Stomach (tissue), 4 donors: ENCODE measurements at regions not wholly inside any gene's neighbourhood (a gene's known extent, or its start where the extent isn't known, plus 50 kb on each side); places are given as distances from the start of the nearest gene placed in this dataset.

Experiments used
- CTCF ChIP-seq, 7 experiments: fragments of 450-650 bp in 4 of 7; fragments of 200-600 bp in 3 of 7; sonication (generic) in 3 of 7; IDR thresholded peaks; one replicate each; pipeline ENCODE4 v1.5.1; 2016 to 2019; ENCODE audit warnings: antibody characterized with exemption in 7 of 7, control low read depth in 2 of 7, mild to moderate bottlenecking in 1 of 7
- EP300 ChIP-seq: sonication (generic); formaldehyde crosslinking; IDR thresholded peaks from one replicate; pipeline ENCODE4 v1.6.1; 2017; ENCODE audit warnings: antibody characterized with exemption
- POLR2A ChIP-seq, 4 donors: fragments of 450-650 bp; IDR thresholded peaks; one replicate each; pipeline ENCODE4 v1.6.1; 2016; ENCODE audit warnings: antibody characterized with exemption in 4 of 4, control low read depth in 2 of 4, mild to moderate bottlenecking in 1 of 4, moderate library complexity in 1 of 4
- POLR2AphosphoS5 ChIP-seq, 3 donors: sonication (generic); formaldehyde crosslinking; IDR thresholded peaks; one replicate each; pipeline ENCODE4 v1.6.1; 2016; ENCODE audit warnings: antibody characterized with exemption in 3 of 3

DNA sequence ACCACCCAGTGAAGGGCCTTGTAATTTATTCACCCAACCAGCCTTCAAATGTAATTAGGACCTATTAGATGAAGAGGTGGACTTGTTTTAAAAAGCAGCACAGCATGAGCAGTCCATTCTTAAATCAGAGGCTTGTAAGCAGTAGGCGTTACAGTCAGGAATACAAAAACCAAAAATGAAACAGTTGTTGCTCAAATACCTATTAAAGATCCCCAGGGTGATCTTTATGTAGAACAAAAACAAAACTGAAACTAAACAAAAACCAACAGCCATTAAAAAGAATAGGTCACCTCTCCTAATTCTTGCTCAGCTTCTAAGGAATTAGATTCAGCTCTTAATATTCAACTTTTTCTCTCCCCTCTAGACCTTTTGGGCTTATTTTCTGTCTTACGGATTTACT lies 104.9 kb upstream of the ST8SIA2 start:
- no peak for TF ChIP-seq POLR2A (IDR thresholded peaks at IDR 0.05)
- no peak for TF ChIP-seq CTCF (IDR thresholded peaks at IDR 0.05)
- no peak for TF ChIP-seq EP300
- no peak for TF ChIP-seq POLR2AphosphoS5 (IDR thresholded peaks at IDR 0.05)
